GM20431 (cell line): ENCODE measurements at regions not wholly inside any gene's neighbourhood (a gene's known extent, or its start where the extent isn't known, plus 50 kb on each side); places are given as distances from the start of the nearest gene placed in this dataset.
"Not testable (repeated sequence)": the region's sequence is repeated elsewhere in the genome, so short reads cannot be mapped to it uniquely, and the experiment has no call there.

Source experiments
- in situ Hi-C: fragments of 300-500 bp; cut with MseI, MboI; formaldehyde crosslinking; loops from one replicate; pipeline ENCODE4 v1.15.0; 2020; ENCODE audit warnings: low sequenced_read_pairs; ENCODE audit not compliant: unreplicated experiment

DNA sequence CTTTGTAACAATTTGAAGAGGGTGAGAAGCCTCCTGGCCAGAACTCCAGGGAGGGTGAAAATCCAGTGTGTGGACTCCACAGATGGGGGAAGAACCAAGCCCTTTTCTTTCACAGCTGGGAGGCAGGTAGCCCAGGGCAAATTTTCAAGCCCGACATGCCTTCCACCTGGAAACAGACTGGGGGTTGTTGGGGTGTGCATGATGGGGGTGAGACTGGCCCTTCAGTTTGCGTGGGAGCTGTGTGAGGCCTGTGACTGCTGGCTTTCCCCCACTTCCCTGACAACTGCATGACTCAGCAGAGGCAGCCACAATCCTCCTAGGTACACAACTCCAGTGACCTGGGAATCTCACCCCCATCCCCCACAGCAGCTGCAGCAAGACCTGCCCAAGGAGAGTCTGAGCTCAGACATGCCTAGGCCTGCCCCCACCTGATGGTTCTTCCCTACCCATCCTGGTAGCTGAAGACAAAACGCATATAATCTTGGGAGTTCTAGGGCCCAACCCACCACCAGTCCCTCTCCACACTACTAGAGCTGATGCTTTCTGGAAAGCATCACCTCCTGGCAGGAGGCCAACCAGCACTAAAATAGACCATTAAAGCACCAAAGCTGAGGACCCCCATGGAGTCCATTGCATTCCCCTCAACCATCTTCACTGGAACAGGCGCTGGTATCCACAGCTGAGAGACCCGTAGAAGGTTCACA is 445.4 kb downstream of the TFEC start:
- in situ Hi-C loops = no loop called here

GRCh38 chr7:115582956-115583355 is 447.6 kb downstream of the TFEC start:
- in situ Hi-C loops = no loop called here

- in situ Hi-C loops = no loop called here
Measured at GRCh38 chr7:115578576-115578975, 452.0 kb downstream of the TFEC start.

GRCh38 chr7:115574681-115575291 is 455.8 kb downstream of the TFEC start:
- in situ Hi-C loops = no loop called here

DNA sequence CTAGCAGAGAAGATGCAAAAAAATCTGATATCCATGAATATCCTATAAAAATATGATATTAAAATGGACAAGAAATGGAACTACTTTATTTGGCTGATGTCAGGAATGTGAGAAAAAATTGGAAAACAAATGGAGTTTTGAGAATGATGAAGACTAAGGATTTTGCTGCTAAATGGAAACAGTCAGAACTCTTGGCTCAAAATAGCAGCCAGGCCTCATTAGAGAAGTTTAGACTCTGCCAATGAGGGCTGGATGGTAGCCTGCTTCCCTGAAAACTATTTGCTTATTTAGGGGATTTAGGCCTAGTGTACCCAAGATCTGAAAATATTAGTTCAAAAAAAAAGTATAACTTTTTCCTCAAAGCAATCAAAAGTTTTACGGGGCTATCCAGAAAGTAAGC is 458.5 kb downstream of the TFEC start:
- in situ Hi-C loops = no loop called here

GRCh38 chr7:115561335-115562110 is 469.0 kb downstream of the TFEC start:
- in situ Hi-C loops = no loop called here

DNA sequence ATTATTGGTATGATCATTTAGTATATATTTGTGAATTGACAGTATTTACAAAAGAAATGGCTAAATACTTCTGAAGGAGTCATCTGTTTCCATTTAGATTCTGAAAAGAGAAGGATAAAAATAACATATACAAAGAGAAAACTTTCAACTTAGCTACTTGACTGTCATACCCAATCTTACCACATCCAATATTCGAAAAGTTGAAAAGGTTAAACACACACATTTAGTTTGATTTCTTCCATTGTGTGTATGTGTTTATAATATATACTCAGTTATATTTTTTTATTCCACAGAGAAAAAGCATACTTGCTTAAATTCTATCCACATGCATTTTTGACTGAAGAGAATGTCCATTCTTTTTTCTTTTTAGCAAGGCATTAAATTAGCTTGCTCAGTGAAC is 470.7 kb downstream of the TFEC start:
- in situ Hi-C loops = no loop called here

- in situ Hi-C loops = no loop called here
Measured at GRCh38 chr7:115558161-115558560, 472.4 kb downstream of the TFEC start.

GRCh38 chr7:115557296-115557695 is 473.3 kb downstream of the TFEC start:
- in situ Hi-C loops = not testable (repeated sequence)

DNA sequence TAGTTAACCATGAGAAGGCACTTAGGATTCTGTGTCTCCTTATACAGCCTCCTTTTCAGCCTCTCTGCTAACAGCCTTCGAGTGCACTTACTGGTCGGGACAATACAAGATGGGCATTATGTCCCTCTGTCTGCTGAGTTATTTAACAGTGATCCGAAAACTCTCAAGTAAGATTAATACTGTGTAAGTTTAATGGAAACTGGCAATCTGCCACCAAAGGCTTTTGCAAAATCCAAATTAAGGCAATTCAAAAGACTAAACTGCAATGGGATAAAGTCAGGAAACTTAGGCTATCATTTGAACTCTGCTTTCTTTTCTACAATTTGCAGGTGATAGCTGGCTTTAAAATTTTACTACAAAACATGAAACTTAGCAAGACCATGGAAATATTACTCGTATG is 477.8 kb downstream of the TFEC start:
- in situ Hi-C loops = no loop called here

GRCh38 chr7:115549910-115550309 is 480.7 kb downstream of the TFEC start:
- in situ Hi-C loops = no loop called here

GRCh38 chr7:115548756-115549155 is 481.8 kb downstream of the TFEC start:
- in situ Hi-C loops = no loop called here

- in situ Hi-C loops = no loop called here
Measured at GRCh38 chr7:115546790-115547189, 483.8 kb downstream of the TFEC start.

DNA sequence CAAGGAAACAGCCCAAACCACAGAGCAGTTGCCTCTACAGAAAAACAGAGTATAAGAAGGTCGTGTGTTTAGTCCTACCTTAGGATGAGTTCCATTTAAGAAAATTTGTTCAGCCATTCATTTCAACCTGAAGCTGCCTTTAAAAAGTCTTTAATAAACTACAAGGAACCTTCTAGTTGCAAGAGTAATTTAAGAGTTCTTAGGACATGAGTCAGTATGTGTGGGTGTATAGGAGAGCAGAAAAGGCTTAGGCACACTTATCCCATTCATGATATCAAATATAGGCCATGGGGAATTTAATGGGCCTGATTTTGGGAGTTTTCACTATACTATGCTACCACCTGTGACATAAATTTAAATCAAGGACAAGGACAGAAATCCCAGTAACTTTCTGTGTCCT is 496.8 kb downstream of the TFEC start:
- in situ Hi-C loops = no loop called here

- in situ Hi-C loops = no loop called here
Measured at GRCh38 chr7:115526278-115526677, 504.3 kb downstream of the TFEC start.

- in situ Hi-C loops = no loop called here
Measured at GRCh38 chr7:115522174-115522573, 508.4 kb downstream of the TFEC start.

- in situ Hi-C loops = no loop called here
Measured at GRCh38 chr7:115516341-115516740, 514.2 kb downstream of the TFEC start.

DNA sequence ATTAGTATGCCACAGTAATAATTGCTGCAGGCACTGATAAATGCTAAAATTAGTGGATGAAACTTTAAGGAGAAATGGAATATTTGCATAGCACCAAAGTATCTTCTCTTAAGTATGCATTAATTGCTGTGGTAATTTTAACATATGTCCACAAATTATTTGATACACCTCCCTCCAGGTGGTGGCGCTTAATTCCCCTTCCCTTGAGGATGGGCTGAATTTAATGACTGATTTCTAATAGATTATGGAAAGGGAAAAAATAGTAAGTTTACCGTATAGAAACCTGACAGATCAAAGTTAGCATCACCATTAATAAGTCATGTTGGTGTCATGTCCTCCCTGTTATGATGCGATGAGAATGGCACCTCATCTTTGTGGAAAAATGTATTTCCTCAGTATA is 519.2 kb downstream of the TFEC start:
- in situ Hi-C loops = no loop called here

DNA sequence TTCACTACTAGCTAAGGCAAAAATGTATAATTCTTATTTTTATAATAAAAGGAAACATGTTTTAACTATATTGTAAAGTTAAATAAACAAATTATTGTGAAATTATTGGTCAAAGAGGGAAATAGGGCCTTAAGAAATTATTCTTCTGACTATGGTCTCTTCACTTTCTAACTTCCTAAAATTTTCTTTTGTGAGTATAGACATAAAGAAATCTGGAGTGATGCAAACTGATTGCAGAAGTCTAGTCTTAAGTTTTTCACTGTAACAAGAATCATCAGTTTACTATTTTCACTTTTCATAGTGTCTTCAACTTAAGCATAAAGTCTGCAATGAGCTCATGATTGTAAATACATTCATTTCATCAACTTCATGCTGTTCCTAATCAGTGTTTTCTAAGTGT is 525.4 kb downstream of the TFEC start:
- in situ Hi-C loops = no loop called here

DNA sequence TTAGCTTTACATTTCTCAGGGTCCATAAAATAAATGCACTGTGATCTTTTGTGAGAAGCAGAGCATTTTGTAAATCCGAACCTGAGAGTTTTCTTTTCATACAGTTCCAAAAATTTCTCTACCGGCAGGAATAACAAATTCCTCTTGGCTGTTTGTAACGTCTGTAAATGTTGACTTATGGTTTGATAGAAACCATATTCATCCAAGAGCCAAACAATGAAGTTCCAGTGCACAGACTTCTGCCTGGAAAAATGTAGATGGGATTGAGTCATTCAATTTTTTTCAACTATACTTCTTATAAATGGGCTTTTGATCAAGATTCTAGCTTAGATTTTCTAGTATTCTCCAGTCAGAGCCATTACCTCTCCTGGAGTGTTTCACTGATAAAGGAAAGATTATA is 530.6 kb downstream of the TFEC start:
- in situ Hi-C loops = no loop called here

- in situ Hi-C loops = no loop called here
Measured at GRCh38 chr7:115496006-115496405, 534.6 kb downstream of the TFEC start.
